KBM-7 (cell line): ENCODE measurements at regions not wholly inside any gene's neighbourhood (a gene's known extent, or its start where the extent isn't known, plus 50 kb on each side); places are given as distances from the start of the nearest gene placed in this dataset.

Source experiments
- DNase-seq: peaks from one replicate; pipeline ENCODE4 v3.0.0-alpha.2; 2015
- in situ Hi-C: fragments of 300-500 bp; cut with MboI; formaldehyde crosslinking; loops from 2 replicates; pipeline ENCODE4 v1.14.3; 2020; ENCODE audit warnings: low sequenced_read_pairs, low pct_unique_long_range_greater_than_20kb, mixed read lengths

GRCh38 chr20:48474022-48474421 lies 353.8 kb downstream of the PREX1 start:
- no peak for DNase-seq
- in situ Hi-C loops, result no loop called here

GRCh38 chr20:48471759-48472408 lies 355.9 kb downstream of the PREX1 start:
- no peak for DNase-seq
- in situ Hi-C loops, result no loop called here

GRCh38 chr20:48471176-48471575 lies 356.6 kb downstream of the PREX1 start:
- in situ Hi-C loops, result no loop called here

GRCh38 chr20:48470141-48470540 lies 357.7 kb downstream of the PREX1 start:
- in situ Hi-C loops, result no loop called here
- DNase-seq, result no peak

More at GRCh38 chr20:48471176-48471575, 356.6 kb downstream of the PREX1 start:
- no peak for DNase-seq

GRCh38 chr20:48469026-48469425 lies 358.8 kb downstream of the PREX1 start:
- DNase-seq, result no peak
- in situ Hi-C loops, result no loop called here

GRCh38 chr20:48468571-48468970 lies 359.2 kb downstream of the PREX1 start:
- in situ Hi-C loops, result no loop called here
- DNase-seq, result no peak

- peak; percentile 36 for DNase-seq
- in situ Hi-C loops, result no loop called here
Measured at GRCh38 chr20:48467622-48468021, 360.2 kb downstream of the PREX1 start.

GRCh38 chr20:48465271-48465670 lies 362.5 kb downstream of the PREX1 start:
- in situ Hi-C loops, result no loop called here
- DNase-seq, result no peak

GRCh38 chr20:48463916-48464315 lies 363.9 kb downstream of the PREX1 start:
- in situ Hi-C loops, result no loop called here
- DNase-seq, result no peak

GRCh38 chr20:48463096-48463720 lies 364.6 kb downstream of the PREX1 start:
- in situ Hi-C loops, result no loop called here
- DNase-seq, result no peak

- in situ Hi-C loops, result no loop called here
- no peak for DNase-seq
Measured at GRCh38 chr20:48461735-48462119, 366.1 kb downstream of the PREX1 start.

GRCh38 chr20:48461091-48461734 lies 366.6 kb downstream of the PREX1 start:
- in situ Hi-C loops, result no loop called here
- DNase-seq, result no peak

- DNase-seq, result no peak
- in situ Hi-C loops, result no loop called here
Measured at GRCh38 chr20:48460681-48461080, 367.1 kb downstream of the PREX1 start.

- DNase-seq, result no peak
- in situ Hi-C loops, result no loop called here
Measured at GRCh38 chr20:48459722-48460395, 367.9 kb downstream of the PREX1 start.

GRCh38 chr20:48458601-48459385 lies 369.0 kb downstream of the PREX1 start:
- no peak for DNase-seq

GRCh38 chr20:48458003-48458377 lies 369.8 kb downstream of the PREX1 start:
- in situ Hi-C loops, result no loop called here
- DNase-seq, result no peak

More at GRCh38 chr20:48458601-48459385, 369.0 kb downstream of the PREX1 start:
- in situ Hi-C loops, result no loop called here

- in situ Hi-C loops, result no loop called here
- DNase-seq, result no peak
Measured at GRCh38 chr20:48457193-48458002, 370.4 kb downstream of the PREX1 start.

- DNase-seq, result no peak
- in situ Hi-C loops, result no loop called here
Measured at GRCh38 chr20:48456366-48457192, 371.2 kb downstream of the PREX1 start.
